Prostate gland (tissue), 2 donors: ENCODE measurements at regions not wholly inside any gene's neighbourhood (a gene's known extent, or its start where the extent isn't known, plus 50 kb on each side); places are given as distances from the start of the nearest gene placed in this dataset.

Experiments used
- POLR2A ChIP-seq: fragments of 450-650 bp; IDR thresholded peaks from one replicate; pipeline ENCODE4 v1.6.1; 2016; ENCODE audit warnings: antibody characterized with exemption, mild to moderate bottlenecking
- POLR2AphosphoS5 ChIP-seq: sonication (generic); formaldehyde crosslinking; IDR thresholded peaks from one replicate; pipeline ENCODE4 v1.6.1; 2017; ENCODE audit warnings: antibody characterized with exemption
- TF ChIP-seq, protein P1 (sequence below), 4 experiments: fragments of 200-600 bp in 2 of 4; fragments of 450-650 bp in 2 of 4; sonication (generic) in 2 of 4; IDR thresholded peaks; 1 replicate in 3 of 4; 2 replicates in 1 of 4; pipeline ENCODE4 v1.5.1; 2016 to 2019; ENCODE audit warnings: antibody characterized with exemption in 4 of 4, mild to moderate bottlenecking in 2 of 4, moderate library complexity in 2 of 4

DNA sequence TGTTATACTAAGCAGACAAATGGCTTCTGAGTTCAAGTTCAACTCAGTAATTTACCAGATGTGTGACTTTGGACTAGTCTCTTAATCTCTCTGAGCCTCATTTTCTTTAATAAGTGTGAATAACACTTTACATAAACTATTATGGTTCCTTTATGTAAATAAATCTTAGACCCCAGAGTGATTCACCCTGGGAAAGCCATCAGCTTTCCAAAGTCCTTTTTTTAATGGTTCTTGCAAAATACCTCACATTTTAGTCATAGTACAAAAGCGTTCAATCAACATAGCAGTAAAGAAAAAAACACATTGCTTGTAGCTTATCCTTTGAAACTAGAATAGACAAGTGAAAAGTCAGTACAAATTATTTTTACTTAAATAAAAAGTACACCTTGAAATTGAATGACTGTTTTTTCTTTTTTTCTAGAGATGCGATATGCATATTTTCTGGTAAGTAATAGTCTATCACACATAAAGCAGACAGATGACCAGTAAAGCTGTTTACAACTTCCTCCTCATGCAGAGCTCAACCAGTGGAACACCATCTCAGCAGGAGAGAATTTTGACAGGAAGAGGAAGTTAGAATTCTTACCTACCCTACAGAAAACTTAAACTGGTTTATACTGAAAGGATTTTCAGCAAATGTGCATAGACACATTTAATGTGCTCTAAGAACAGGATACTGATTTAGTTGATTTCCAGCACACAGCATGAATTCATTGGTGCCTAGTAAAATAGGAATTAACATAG lies 123.0 kb upstream of the AGBL1 start:
- TF ChIP-seq POLR2A (no peak), POLR2AphosphoS5 (no peak)
- TF ChIP-seq, protein P1, sequence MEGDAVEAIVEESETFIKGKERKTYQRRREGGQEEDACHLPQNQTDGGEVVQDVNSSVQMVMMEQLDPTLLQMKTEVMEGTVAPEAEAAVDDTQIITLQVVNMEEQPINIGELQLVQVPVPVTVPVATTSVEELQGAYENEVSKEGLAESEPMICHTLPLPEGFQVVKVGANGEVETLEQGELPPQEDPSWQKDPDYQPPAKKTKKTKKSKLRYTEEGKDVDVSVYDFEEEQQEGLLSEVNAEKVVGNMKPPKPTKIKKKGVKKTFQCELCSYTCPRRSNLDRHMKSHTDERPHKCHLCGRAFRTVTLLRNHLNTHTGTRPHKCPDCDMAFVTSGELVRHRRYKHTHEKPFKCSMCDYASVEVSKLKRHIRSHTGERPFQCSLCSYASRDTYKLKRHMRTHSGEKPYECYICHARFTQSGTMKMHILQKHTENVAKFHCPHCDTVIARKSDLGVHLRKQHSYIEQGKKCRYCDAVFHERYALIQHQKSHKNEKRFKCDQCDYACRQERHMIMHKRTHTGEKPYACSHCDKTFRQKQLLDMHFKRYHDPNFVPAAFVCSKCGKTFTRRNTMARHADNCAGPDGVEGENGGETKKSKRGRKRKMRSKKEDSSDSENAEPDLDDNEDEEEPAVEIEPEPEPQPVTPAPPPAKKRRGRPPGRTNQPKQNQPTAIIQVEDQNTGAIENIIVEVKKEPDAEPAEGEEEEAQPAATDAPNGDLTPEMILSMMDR (IDR thresholded peaks at IDR 0.05), result no peak
